WTC11 (cell line): ENCODE measurements at regions not wholly inside any gene's neighbourhood (a gene's known extent, or its start where the extent isn't known, plus 50 kb on each side); places are given as distances from the start of the nearest gene placed in this dataset.

Experiments used
- ATAC-seq: fragments of 200-7000 bp; cut with Tn5 transposase; 2 replicates; pipeline ENCODE4 v1.10.0; 2021; ENCODE audit warnings: mild to moderate bottlenecking, moderate library complexity
- CTCF ChIA-PET: fragments of 300-600 bp; sonication (Branson Sonifier 250); formaldehyde crosslinking; loops from one replicate; lab custom pipeline; 2021; ENCODE audit warnings: antibody characterized with exemption; lab: Charles Lee
- POLR2A ChIA-PET: fragments of 350-600 bp; sonication (Branson Sonifier 250); formaldehyde crosslinking; loops from one replicate; lab custom pipeline; 2021; ENCODE audit warnings: antibody characterized with exemption; lab: Charles Lee
- DNase-seq: peaks from one replicate; pipeline ENCODE4 v3.0.0; 2021; ENCODE audit warnings: low spot score
- H3K27ac Mint-ChIP-seq: 2 replicates; pipeline ENCODE4 v1.8.0; 2021; ENCODE audit warnings: mixed read lengths
- H3K27me3 Mint-ChIP-seq: 2 replicates; pipeline ENCODE4 v1.8.0; 2021; ENCODE audit warnings: low read depth, mild to moderate bottlenecking, moderate library complexity, mixed read lengths
- H3K36me3 Mint-ChIP-seq: 2 replicates; pipeline ENCODE4 v1.8.0; 2021; ENCODE audit warnings: mixed read lengths
- H3K4me1 Mint-ChIP-seq: 2 replicates; pipeline ENCODE4 v1.8.0; 2022; ENCODE audit warnings: mixed read lengths
- H3K4me3 Mint-ChIP-seq: 2 replicates; pipeline ENCODE4 v1.8.0; 2021; ENCODE audit warnings: mild to moderate bottlenecking, moderate library complexity, mixed read lengths
- H3K9me3 Mint-ChIP-seq: 2 replicates; pipeline ENCODE4 v1.8.0; 2021; ENCODE audit warnings: mixed read lengths
- AFF4 ChIP-seq: sonication (generic); formaldehyde crosslinking; IDR thresholded peaks from 2 replicates; pipeline ENCODE4 v1.8.1; 2023; ENCODE audit warnings: mild to moderate bottlenecking, missing genetic modification reagents, borderline replicate concordance
- AR ChIP-seq: fragments of 250-450 bp; sonication (Bioruptor Pico); IDR thresholded peaks from 2 replicates; pipeline ENCODE4 v1.9.0; 2021; ENCODE audit warnings: mild to moderate bottlenecking
- CREB1 ChIP-seq: sonication (generic); formaldehyde crosslinking; IDR thresholded peaks from 2 replicates; pipeline ENCODE4 v1.8.0; 2023; ENCODE audit warnings: mild to moderate bottlenecking, missing genetic modification reagents
- FOXP1 ChIP-seq: sonication (generic); formaldehyde crosslinking; IDR thresholded peaks from 2 replicates; pipeline ENCODE4 v1.8.0; 2022; ENCODE audit warnings: missing genetic modification reagents, mild to moderate bottlenecking, moderate library complexity, borderline replicate concordance
- FOXP4 ChIP-seq: sonication (generic); formaldehyde crosslinking; IDR thresholded peaks from 2 replicates; pipeline ENCODE4 v1.8.0; 2022; ENCODE audit warnings: mild to moderate bottlenecking, missing genetic modification reagents
- GRHL2 ChIP-seq: fragments of 250-450 bp; sonication (Bioruptor Pico); IDR thresholded peaks from 2 replicates; pipeline ENCODE4 v1.8.0; 2022; ENCODE audit warnings: mild to moderate bottlenecking, moderate library complexity; ENCODE audit not compliant: insufficient replicate concordance, severe bottlenecking
- GTF2I ChIP-seq: fragments of 250-450 bp; sonication (Bioruptor Pico); conservative IDR thresholded peaks from 2 replicates; pipeline ENCODE4 v1.4.0; 2021; ENCODE audit warnings: mild to moderate bottlenecking
- JUN ChIP-seq: sonication (generic); formaldehyde crosslinking; IDR thresholded peaks from 2 replicates; pipeline ENCODE4 v1.8.0; 2023; ENCODE audit warnings: mild to moderate bottlenecking, missing genetic modification reagents
- NFATC4 ChIP-seq: fragments of 250-450 bp; sonication (Bioruptor Pico); IDR thresholded peaks from 2 replicates; pipeline ENCODE4 v1.9.0; 2021; ENCODE audit warnings: mild to moderate bottlenecking
- NR3C1 ChIP-seq: sonication (generic); formaldehyde crosslinking; conservative IDR thresholded peaks from 2 replicates; pipeline ENCODE4 v1.8.1; 2023; ENCODE audit warnings: low read depth, mild to moderate bottlenecking, missing genetic modification reagents
- SP1 ChIP-seq: sonication (generic); formaldehyde crosslinking; conservative IDR thresholded peaks from 2 replicates; pipeline ENCODE4 v1.8.1; 2022; ENCODE audit warnings: missing genetic modification reagents
- STAT6 ChIP-seq: sonication (generic); formaldehyde crosslinking; conservative IDR thresholded peaks from 2 replicates; pipeline ENCODE4 v1.8.1; 2023; ENCODE audit warnings: mild to moderate bottlenecking, low read depth, missing genetic modification reagents, moderate library complexity
- USF1 ChIP-seq: sonication (generic); formaldehyde crosslinking; IDR thresholded peaks from 2 replicates; pipeline ENCODE4 v1.8.0; 2022; ENCODE audit warnings: mild to moderate bottlenecking, missing genetic modification reagents
- USF2 ChIP-seq: sonication (generic); formaldehyde crosslinking; IDR thresholded peaks from 2 replicates; pipeline ENCODE4 v1.8.1; 2023; ENCODE audit warnings: mild to moderate bottlenecking, missing genetic modification reagents, moderate library complexity
- ZNF263 ChIP-seq: sonication (generic); formaldehyde crosslinking; IDR thresholded peaks from 2 replicates; pipeline ENCODE4 v1.8.1; 2022; ENCODE audit warnings: low read depth, mild to moderate bottlenecking, moderate library complexity, missing genetic modification reagents
- ZNF512 ChIP-seq: sonication (generic); formaldehyde crosslinking; IDR thresholded peaks from 2 replicates; pipeline ENCODE4 v1.8.1; 2022; ENCODE audit warnings: missing genetic modification reagents, borderline replicate concordance
- TF ChIP-seq, protein P1 (sequence below): fragments of 200-600 bp; IDR thresholded peaks from 2 replicates; pipeline ENCODE4 v1.8.0; 2022; ENCODE audit warnings: antibody characterized with exemption

DNA sequence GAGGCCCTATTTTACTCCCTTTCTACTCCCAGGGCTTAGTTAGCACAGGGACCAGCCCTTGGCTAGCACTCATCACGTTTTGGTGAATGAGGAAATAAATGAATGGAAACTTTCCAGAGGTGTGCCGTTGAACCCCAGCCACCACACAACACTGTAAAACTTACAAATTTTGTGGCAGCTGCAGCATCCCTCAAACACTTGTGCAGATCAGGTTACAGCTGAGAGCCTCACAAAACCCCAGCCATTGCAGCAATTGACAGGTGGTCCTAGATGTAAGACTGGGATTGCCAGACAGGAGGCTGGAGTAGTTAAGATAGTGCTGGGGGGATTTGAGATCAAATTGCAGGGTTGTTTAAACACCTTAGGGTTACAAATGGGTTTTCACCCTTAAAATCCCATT lies 482.2 kb upstream of the KIF2A start (continued):
- TF ChIP-seq AFF4 (CRISPR knock-in tag), result no peak
- no peak for TF ChIP-seq GTF2I
- no peak for TF ChIP-seq ZNF263 (CRISPR knock-in tag)
- no peak for TF ChIP-seq USF1
- TF ChIP-seq SP1 (CRISPR knock-in tag), result no peak
- no peak for TF ChIP-seq NFATC4 (CRISPR knock-in tag)
- TF ChIP-seq AR, result no peak
- TF ChIP-seq, all 79 proteins: peak for 0

- H3K4me3 Mint-ChIP-seq, result no peak overlapping the region
- ChIA-PET POLR2A (no interaction called here), CTCF (interaction anchor here (0.8 to 1.9 kb wide), 2 partner anchors 56 to 145 kb away, joined by 7 to 8 read pairs; no protein-coding TSS in a partner anchor)
- ATAC-seq (no peak), DNase-seq (no peak)
- peaks cover 2% of the 10 kb centered on the region; the same call in 1 of the 2 replicates for H3K9me3 Mint-ChIP-seq
- H3K36me3 Mint-ChIP-seq, result no peaks in the 10 kb centered on the region
- H3K4me1 Mint-ChIP-seq, result peaks cover 4% of the 10 kb centered on the region
- H3K27me3 Mint-ChIP-seq, result no peaks in the 10 kb centered on the region
- no peak overlapping the region for H3K27ac Mint-ChIP-seq
- TF ChIP-seq ZNF512 (no peak), FOXP1 (no peak), FOXP4 (no peak), STAT6 (CRISPR knock-in tag) (no peak), NR3C1 (CRISPR knock-in tag) (no peak), CREB1 (CRISPR knock-in tag) (no peak), USF2 (CRISPR knock-in tag) (no peak), JUN (CRISPR knock-in tag) (no peak), GTF2I (no peak), GRHL2 (CRISPR knock-in tag) (no peak)
- TF ChIP-seq, protein P1, sequence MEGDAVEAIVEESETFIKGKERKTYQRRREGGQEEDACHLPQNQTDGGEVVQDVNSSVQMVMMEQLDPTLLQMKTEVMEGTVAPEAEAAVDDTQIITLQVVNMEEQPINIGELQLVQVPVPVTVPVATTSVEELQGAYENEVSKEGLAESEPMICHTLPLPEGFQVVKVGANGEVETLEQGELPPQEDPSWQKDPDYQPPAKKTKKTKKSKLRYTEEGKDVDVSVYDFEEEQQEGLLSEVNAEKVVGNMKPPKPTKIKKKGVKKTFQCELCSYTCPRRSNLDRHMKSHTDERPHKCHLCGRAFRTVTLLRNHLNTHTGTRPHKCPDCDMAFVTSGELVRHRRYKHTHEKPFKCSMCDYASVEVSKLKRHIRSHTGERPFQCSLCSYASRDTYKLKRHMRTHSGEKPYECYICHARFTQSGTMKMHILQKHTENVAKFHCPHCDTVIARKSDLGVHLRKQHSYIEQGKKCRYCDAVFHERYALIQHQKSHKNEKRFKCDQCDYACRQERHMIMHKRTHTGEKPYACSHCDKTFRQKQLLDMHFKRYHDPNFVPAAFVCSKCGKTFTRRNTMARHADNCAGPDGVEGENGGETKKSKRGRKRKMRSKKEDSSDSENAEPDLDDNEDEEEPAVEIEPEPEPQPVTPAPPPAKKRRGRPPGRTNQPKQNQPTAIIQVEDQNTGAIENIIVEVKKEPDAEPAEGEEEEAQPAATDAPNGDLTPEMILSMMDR, result no peak
Observed at GRCh38 chr5:61824396-61824795, 481.6 kb upstream of the KIF2A start.
